GM12865 (cell line): ENCODE measurements at regions not wholly inside any gene's neighbourhood (a gene's known extent, or its start where the extent isn't known, plus 50 kb on each side); places are given as distances from the start of the nearest gene placed in this dataset.
"Not testable (repeated sequence)": the region's sequence is repeated elsewhere in the genome, so short reads cannot be mapped to it uniquely, and the experiment has no call there.

Experiments used
- DNase-seq: peaks from one replicate; pipeline ENCODE4 v3.0.0; 2010; ENCODE audit warnings: low read depth
- H3K4me3 ChIP-seq: 2 replicates; pipeline ENCODE4 v1.5.1; 2011; ENCODE audit warnings: mild to moderate bottlenecking, low read depth, low read length, control low read depth
- TF ChIP-seq, protein P1 (sequence below): IDR thresholded peaks from 2 replicates; pipeline ENCODE4 v1.5.1; 2011; ENCODE audit warnings: low read length, control low read depth, low read depth, inconsistent platforms; ENCODE audit not compliant: insufficient read depth; ENCODE audit errors: missing control alignments

DNA sequence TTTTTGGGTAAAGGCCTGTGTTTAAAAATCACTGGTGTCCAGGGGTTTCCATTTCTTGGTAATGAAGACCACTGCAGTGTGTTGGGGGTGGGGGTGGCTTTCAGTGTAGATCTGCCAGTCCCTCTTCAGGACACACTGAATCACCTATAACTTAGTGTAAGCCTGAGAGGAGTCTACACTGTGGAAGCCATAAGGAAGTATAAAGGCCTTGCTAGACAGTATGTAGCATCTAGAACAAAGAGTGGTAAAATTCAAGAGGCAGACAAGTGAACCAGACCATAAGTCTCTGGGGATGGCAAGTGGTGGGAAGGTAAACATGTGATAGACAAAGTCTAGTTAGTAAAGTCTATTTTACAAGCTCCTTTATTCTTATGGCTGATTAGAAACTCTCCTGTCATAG lies 191.8 kb downstream of the CCNG2 start:
- DNase-seq = no peak
- H3K4me3 ChIP-seq = no peak overlapping the region
- TF ChIP-seq, protein P1, sequence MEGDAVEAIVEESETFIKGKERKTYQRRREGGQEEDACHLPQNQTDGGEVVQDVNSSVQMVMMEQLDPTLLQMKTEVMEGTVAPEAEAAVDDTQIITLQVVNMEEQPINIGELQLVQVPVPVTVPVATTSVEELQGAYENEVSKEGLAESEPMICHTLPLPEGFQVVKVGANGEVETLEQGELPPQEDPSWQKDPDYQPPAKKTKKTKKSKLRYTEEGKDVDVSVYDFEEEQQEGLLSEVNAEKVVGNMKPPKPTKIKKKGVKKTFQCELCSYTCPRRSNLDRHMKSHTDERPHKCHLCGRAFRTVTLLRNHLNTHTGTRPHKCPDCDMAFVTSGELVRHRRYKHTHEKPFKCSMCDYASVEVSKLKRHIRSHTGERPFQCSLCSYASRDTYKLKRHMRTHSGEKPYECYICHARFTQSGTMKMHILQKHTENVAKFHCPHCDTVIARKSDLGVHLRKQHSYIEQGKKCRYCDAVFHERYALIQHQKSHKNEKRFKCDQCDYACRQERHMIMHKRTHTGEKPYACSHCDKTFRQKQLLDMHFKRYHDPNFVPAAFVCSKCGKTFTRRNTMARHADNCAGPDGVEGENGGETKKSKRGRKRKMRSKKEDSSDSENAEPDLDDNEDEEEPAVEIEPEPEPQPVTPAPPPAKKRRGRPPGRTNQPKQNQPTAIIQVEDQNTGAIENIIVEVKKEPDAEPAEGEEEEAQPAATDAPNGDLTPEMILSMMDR = no peak

GRCh38 chr4:77349364-77349763 lies 192.4 kb downstream of the CCNG2 start:
- DNase-seq = peak; percentile 15
- H3K4me3 ChIP-seq = no peak overlapping the region
- TF ChIP-seq, protein P1 = no peak

GRCh38 chr4:77349796-77350195 lies 192.8 kb downstream of the CCNG2 start:
- TF ChIP-seq, protein P1 = no peak

GRCh38 chr4:77352192-77352591 lies 195.2 kb downstream of the CCNG2 start:
- TF ChIP-seq, protein P1 = no peak
- no peak overlapping the region for H3K4me3 ChIP-seq
- peak; percentile 54 for DNase-seq

More at GRCh38 chr4:77349796-77350195, 192.8 kb downstream of the CCNG2 start:
- no peak for DNase-seq
- no peak overlapping the region for H3K4me3 ChIP-seq

DNA sequence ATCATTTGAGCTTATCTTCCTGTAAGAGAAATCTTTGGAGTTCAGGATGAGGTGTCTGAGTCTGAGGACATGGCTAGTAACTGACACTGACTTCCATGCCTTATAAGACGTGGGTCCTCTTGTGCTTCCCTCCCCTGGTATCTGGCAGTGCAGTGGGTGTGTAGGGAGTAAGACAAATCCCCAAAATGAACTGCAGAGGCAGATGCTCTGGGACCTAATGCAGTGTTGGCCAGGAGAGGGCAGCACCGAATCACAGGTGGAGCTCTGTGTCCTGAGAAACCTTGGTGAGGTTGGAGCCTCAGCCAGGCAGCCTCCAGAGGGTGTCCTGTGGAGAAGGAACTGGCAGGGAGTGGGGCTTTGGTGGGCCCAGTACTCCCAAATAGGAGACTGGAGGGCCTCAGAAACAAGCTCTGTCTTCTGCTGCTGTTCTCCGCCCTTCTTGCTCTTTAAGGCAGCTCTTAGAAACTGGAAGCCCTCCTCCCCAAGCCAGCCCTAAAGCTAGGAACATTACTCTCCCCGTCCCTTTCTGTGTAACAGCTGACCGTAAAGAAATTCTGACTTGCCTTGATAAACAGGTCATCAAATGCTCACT lies 196.8 kb downstream of the CCNG2 start:
- not testable (repeated sequence) for H3K4me3 ChIP-seq, DNase-seq

DNA sequence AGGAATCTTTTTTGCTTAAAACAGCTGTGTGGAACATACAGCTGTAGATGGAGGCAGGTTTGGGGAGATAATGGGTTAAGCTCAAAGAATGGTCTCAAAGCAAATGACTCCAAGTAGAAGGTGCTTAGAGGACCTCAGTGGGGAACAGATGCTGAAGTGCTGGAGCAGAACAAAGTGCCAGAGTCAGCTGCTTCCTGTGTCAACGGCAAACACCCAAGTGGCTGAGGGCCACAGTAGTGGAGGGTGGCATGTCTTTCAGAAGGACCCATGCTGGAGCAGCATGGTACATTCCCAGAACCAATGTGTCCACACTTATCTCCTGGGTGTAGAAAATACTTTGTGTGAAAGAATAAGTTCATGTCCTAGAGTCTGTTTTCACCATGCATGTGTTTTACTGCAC lies 197.5 kb downstream of the CCNG2 start:
- no peak for DNase-seq
- TF ChIP-seq, protein P1 = no peak

GRCh38 chr4:77355731-77356130 lies 198.7 kb downstream of the CCNG2 start:
- TF ChIP-seq, protein P1 = no peak
- no peak for DNase-seq
- H3K4me3 ChIP-seq = no peak overlapping the region

More for the DNA sequence above, 197.5 kb downstream of the CCNG2 start:
- H3K4me3 ChIP-seq = no peak overlapping the region
